IMR-90 (cell line): ENCODE measurements at regions not wholly inside any gene's neighbourhood (a gene's known extent, or its start where the extent isn't known, plus 50 kb on each side); places are given as distances from the start of the nearest gene placed in this dataset.

Experiments
- ATAC-seq: fragments of 200-7000 bp; cut with Tn5 transposase; 2 replicates; pipeline ENCODE4 v1.9.1; 2020; ENCODE audit warnings: low read depth, mild to moderate bottlenecking, moderate library complexity
- BruUV-seq: library from RNA; stranded (reverse); fragments of 400-500 nt; replicated peaks from 2 replicates; lab custom pipeline; 2021; lab: Mats Ljungman, UMichigan
- CTCF ChIA-PET: fragments of 300-600 bp; formaldehyde crosslinking; extraction: SDS; loops from one replicate; lab custom pipeline; 2021; ENCODE audit warnings: antibody characterized with exemption; lab: Yijun Ruan, JAX
- POLR2A ChIA-PET: fragments of 300-600 bp; sonication (Branson Sonifier 250); formaldehyde crosslinking; loops from one replicate; lab custom pipeline; 2022; ENCODE audit warnings: antibody characterized with exemption; ENCODE audit not compliant: unreplicated experiment; lab: Charles Lee
- DNase-seq: peaks from one replicate; pipeline ENCODE4 v3.0.0; 2013
- H2AFZ ChIP-seq: replicated peaks from 2 replicates; pipeline ENCODE3; 2013; ENCODE audit warnings: low read length, mild to moderate bottlenecking; ENCODE audit not compliant: poor library complexity
- H2AK5ac ChIP-seq: 2 replicates; pipeline ENCODE4 v1.6.1; 2013; ENCODE audit warnings: low read depth, low read length, inconsistent platforms
- H2AK9ac ChIP-seq: replicated peaks from 2 replicates; pipeline ENCODE3; 2013; ENCODE audit warnings: mild to moderate bottlenecking, low read depth, low read length, moderate library complexity; ENCODE audit not compliant: poor library complexity
- H2BK120ac ChIP-seq: 2 replicates; pipeline ENCODE4 v1.6.1; 2013; ENCODE audit warnings: low read depth, low read length, inconsistent platforms
- H2BK15ac ChIP-seq: 3 replicates; pipeline ENCODE4 v1.6.1; 2013; ENCODE audit warnings: low read depth, low read length, inconsistent platforms
- H2BK20ac ChIP-seq: 2 replicates; pipeline ENCODE4 v1.6.1; 2013; ENCODE audit warnings: low read depth, mild to moderate bottlenecking, inconsistent platforms, low read length, moderate library complexity
- H2BK5ac ChIP-seq: 2 replicates; pipeline ENCODE4 v1.6.1; 2013; ENCODE audit warnings: mild to moderate bottlenecking, low read depth, low read length, inconsistent platforms; ENCODE audit not compliant: poor library complexity, severe bottlenecking
- H3K14ac ChIP-seq: replicated peaks from 2 replicates; pipeline ENCODE4 v1.6.1; 2013; ENCODE audit warnings: low read depth, low read length, inconsistent platforms
- H3K18ac ChIP-seq: 2 replicates; pipeline ENCODE4 v1.6.1; 2013; ENCODE audit warnings: low read depth, low read length, control low read depth
- H3K23ac ChIP-seq: 2 replicates; pipeline ENCODE4 v1.6.1; 2013; ENCODE audit warnings: low read depth, low read length, inconsistent platforms
- H3K27ac ChIP-seq: 2 replicates; pipeline ENCODE4 v1.5.1; 2013; ENCODE audit warnings: mild to moderate bottlenecking, control low read depth, low read length; ENCODE audit not compliant: insufficient read depth
- H3K27me3 ChIP-seq: 2 replicates; pipeline ENCODE4 v1.6.1; 2013; ENCODE audit warnings: low read length; ENCODE audit not compliant: control insufficient read depth, insufficient read depth
- H3K36me3 ChIP-seq: 2 replicates; pipeline ENCODE4 v1.6.1; 2013; ENCODE audit warnings: low read length, mixed read lengths; ENCODE audit not compliant: control insufficient read depth, insufficient read depth
- H3K4ac ChIP-seq: 2 replicates; pipeline ENCODE4 v1.6.1; 2013; ENCODE audit warnings: low read depth, low read length, inconsistent platforms
- H3K4me1 ChIP-seq: 2 replicates; pipeline ENCODE4 v1.6.1; 2013; ENCODE audit warnings: low read length, mixed read lengths; ENCODE audit not compliant: control insufficient read depth, insufficient read depth
- H3K4me2 ChIP-seq: 2 replicates; pipeline ENCODE4 v1.6.1; 2013; ENCODE audit warnings: low read depth, mild to moderate bottlenecking, control low read depth, low read length, moderate library complexity
- H3K4me3 ChIP-seq: 2 replicates; pipeline ENCODE4 v1.5.1; 2013; ENCODE audit warnings: low read depth, mild to moderate bottlenecking, control low read depth, low read length, moderate library complexity; ENCODE audit not compliant: insufficient read depth
- H3K56ac ChIP-seq: 2 replicates; pipeline ENCODE4 v1.6.1; 2013; ENCODE audit warnings: low read length, inconsistent platforms; ENCODE audit not compliant: insufficient read depth; ENCODE audit errors: extremely low read depth
- H3K79me1 ChIP-seq, 2 experiments: 2 replicates each; pipeline ENCODE4 v1.6.1; 2013; ENCODE audit warnings: low read length in 2 of 2, inconsistent platforms in 1 of 2, low read depth in 1 of 2
- H3K9ac ChIP-seq: 2 replicates; pipeline ENCODE4 v1.6.1; 2013; ENCODE audit warnings: low read depth, low read length, control low read depth
- H3K9me1 ChIP-seq: 2 replicates; pipeline ENCODE4 v1.6.1; 2013; ENCODE audit warnings: low read length, inconsistent platforms; ENCODE audit not compliant: insufficient read depth
- H3K9me3 ChIP-seq: 2 replicates; pipeline ENCODE4 v1.6.1; 2013; ENCODE audit warnings: low read length; ENCODE audit not compliant: control insufficient read depth, insufficient read depth
- H4K20me1 ChIP-seq: 2 replicates; pipeline ENCODE4 v1.6.1; 2013; ENCODE audit warnings: low read length, inconsistent platforms; ENCODE audit not compliant: insufficient read depth
- H4K5ac ChIP-seq: 2 replicates; pipeline ENCODE4 v1.6.1; 2013; ENCODE audit warnings: mild to moderate bottlenecking, low read depth, low read length, control low read depth
- H4K8ac ChIP-seq, 2 experiments: 2 replicates each; pipeline ENCODE4 v1.6.1; 2013; ENCODE audit warnings: low read depth in 2 of 2, low read length in 2 of 2, control low read depth in 1 of 2, inconsistent platforms in 1 of 2
- H4K91ac ChIP-seq: 2 replicates; pipeline ENCODE4 v1.6.1; 2013; ENCODE audit warnings: low read depth, low read length, inconsistent platforms; ENCODE audit not compliant: insufficient read depth
- CHD1 ChIP-seq: IDR thresholded peaks from 2 replicates; pipeline ENCODE4 v1.6.1; 2012; ENCODE audit warnings: low read depth, low read length, improper control_type of control experiment
- MAFK ChIP-seq: IDR thresholded peaks from 2 replicates; pipeline ENCODE4 v1.6.1; 2012; ENCODE audit warnings: low read depth, low read length, improper control_type of control experiment
- MAZ ChIP-seq: IDR thresholded peaks from 2 replicates; pipeline ENCODE4 v1.6.1; 2012; ENCODE audit warnings: low read depth, mild to moderate bottlenecking, low read length, improper control_type of control experiment, moderate library complexity, borderline replicate concordance
- MXI1 ChIP-seq: IDR thresholded peaks from 2 replicates; pipeline ENCODE4 v1.6.1; 2012; ENCODE audit warnings: low read depth, mild to moderate bottlenecking, low read length, moderate library complexity, borderline replicate concordance
- NFE2L2 ChIP-seq: fragments of 150-350 bp; IDR thresholded peaks from 2 replicates; pipeline ENCODE4 v1.6.1; 2016; ENCODE audit warnings: low read depth, mild to moderate bottlenecking, low read length
- POLR2A ChIP-seq: IDR thresholded peaks from 2 replicates; pipeline ENCODE4 v1.6.1; 2012; ENCODE audit warnings: mild to moderate bottlenecking, low read depth, low read length
- RAD21 ChIP-seq: IDR thresholded peaks from 2 replicates; pipeline ENCODE4 v1.6.1; 2012; ENCODE audit warnings: low read length, improper control_type of control experiment
- RCOR1 ChIP-seq: IDR thresholded peaks from 2 replicates; pipeline ENCODE4 v1.6.1; 2012; ENCODE audit warnings: mild to moderate bottlenecking, low read length, improper control_type of control experiment; ENCODE audit not compliant: insufficient replicate concordance
- RFX5 ChIP-seq: IDR thresholded peaks from 2 replicates; pipeline ENCODE4 v1.8.0; 2012; ENCODE audit warnings: low read depth, mild to moderate bottlenecking, low read length, moderate library complexity
- WGBS, 2 experiments: methylation state at CpG; one replicate each; pipeline versions ENCODE4 v1.1.5 to v1.1.7; 2013; ENCODE audit warnings: missing lambda C conversion rate in 2 of 2; ENCODE audit not compliant: insufficient read length in 1 of 2; ENCODE audit errors: extremely low coverage in 2 of 2; 5-methylcytosine and 5-hydroxymethylcytosine counted together
- dilution Hi-C: fragments of 300-500 bp; cut with HindIII; formaldehyde crosslinking; loops from one replicate; pipeline ENCODE4 v1.14.3; 2018; ENCODE audit warnings: low sequenced_read_pairs; ENCODE audit not compliant: unreplicated experiment
- in situ Hi-C: fragments of 300-500 bp; cut with MboI; formaldehyde crosslinking; loops from 3 replicates; pipeline ENCODE4 v1.14.3; 2019; ENCODE audit warnings: low sequenced_read_pairs, inconsistent platforms, mixed read lengths
- intact Hi-C: fragments of 100-400 bp; cut with micrococcal nuclease; formaldehyde crosslinking; loops from 2 replicates; pipeline ENCODE4 v1.10.0; 2022

GRCh38 chr12:103197725-103198388, 240.4 kb downstream of the ASCL1 start:
- Histone ChIP-seq H4K5ac (no peak overlapping the region), H3K4me3 (no peak overlapping the region), H2AFZ (no peak overlapping the region), H4K8ac (no peak overlapping the region), H3K56ac (no peak overlapping the region), H3K18ac (no peak overlapping the region), H3K4ac (no peak overlapping the region), H2BK15ac (no peak overlapping the region), H3K36me3 (no peaks in the 10 kb centered on the region), H2BK120ac (no peak overlapping the region), H3K14ac (no peak overlapping the region), H4K91ac (no peak overlapping the region), H3K27ac (no peak overlapping the region), H3K4me2 (no peak overlapping the region), H2AK5ac (no peak overlapping the region), H3K79me1 (no peaks in the 10 kb centered on the region), H2BK20ac (no peak overlapping the region), H3K27me3 (no peaks in the 10 kb centered on the region), H2AK9ac (peak overlapping the region; percentile 42), H2BK5ac (no peak overlapping the region), H3K9ac (no peak overlapping the region), H3K9me1 (no peaks in the 10 kb centered on the region), H3K4me1 (no peaks in the 10 kb centered on the region), H3K23ac (no peak overlapping the region), H4K20me1 (no peaks in the 10 kb centered on the region), H3K9me3 (peaks cover 14% of the 10 kb centered on the region)
- intact Hi-C loops (no loop called here), dilution Hi-C loops (no loop called here), in situ Hi-C loops (no loop called here)
- no TSS peak for BruUV-seq
- no peak for TF ChIP-seq RAD21
- TF ChIP-seq NFE2L2, result no peak
- no peak for TF ChIP-seq MAFK
- TF ChIP-seq CHD1, result no peak
- no peak for TF ChIP-seq POLR2A
- no peak for TF ChIP-seq RFX5
- no peak for TF ChIP-seq MAZ
- TF ChIP-seq RCOR1, result no peak
- TF ChIP-seq MXI1, result no peak
- DNase-seq (no peak), ATAC-seq (no peak)
- no CpG with 5 or more reads among the region's 3 CpGs for WGBS, 2 experiments
- POLR2A ChIA-PET, result no interaction called here
- CTCF ChIA-PET, result no interaction called here
